Ascending aorta (tissue), 2 donors: ENCODE measurements at regions not wholly inside any gene's neighbourhood (a gene's known extent, or its start where the extent isn't known, plus 50 kb on each side); places are given as distances from the start of the nearest gene placed in this dataset.

Experiments used
- DNase-seq, 2 donors: peaks; one replicate each; pipeline ENCODE4 v3.0.0-alpha.2; 2019; ENCODE audit warnings: low spot score in 2 of 2
- H3K27ac ChIP-seq, 2 donors: fragments of 200-600 bp; sonication (generic); one replicate each; pipeline ENCODE4 v1.5.1; 2016 to 2017; ENCODE audit warnings: mild to moderate bottlenecking in 1 of 2
- H3K27me3 ChIP-seq: fragments of 200-600 bp; sonication (generic); one replicate; pipeline ENCODE4 v1.5.1; 2017
- H3K36me3 ChIP-seq, 2 donors: fragments of 200-600 bp; sonication (generic); one replicate each; pipeline ENCODE4 v1.5.1; 2016
- H3K4me1 ChIP-seq, 2 donors: fragments of 200-600 bp; sonication (generic); one replicate each; pipeline ENCODE4 v1.5.1; 2016 to 2017; ENCODE audit warnings: mild to moderate bottlenecking in 1 of 2
- H3K4me3 ChIP-seq, 2 donors: fragments of 200-600 bp; sonication (generic); one replicate each; pipeline ENCODE4 v1.5.1; 2016 to 2017; ENCODE audit warnings: mild to moderate bottlenecking in 1 of 2
- H3K9me3 ChIP-seq, 2 donors: fragments of 200-600 bp; sonication (generic); one replicate each; pipeline ENCODE4 v1.5.1; 2016
- CTCF ChIP-seq, 3 experiments: fragments of 200-600 bp in 2 of 3; fragments of 450-650 bp in 1 of 3; sonication (generic) in 2 of 3; IDR thresholded peaks; one replicate each; pipeline ENCODE4 v1.5.1; 2016 to 2019; ENCODE audit warnings: antibody characterized with exemption in 3 of 3, mild to moderate bottlenecking in 1 of 3, moderate library complexity in 1 of 3
- intact Hi-C: fragments of 100-400 bp; cut with DNase I; formaldehyde crosslinking; loops from one replicate; pipeline ENCODE4 v1.15.1; 2023

GRCh38 chr2:118613737-118614136, 233.7 kb downstream of the EN1 start:
- Histone ChIP-seq H3K9me3 (no peaks in the 10 kb centered on the region), H3K4me1 (no peaks in the 10 kb centered on the region), H3K27me3 (no peaks in the 10 kb centered on the region), H3K36me3 (no peaks in the 10 kb centered on the region), H3K4me3 (no peak overlapping the region), H3K27ac (no peak overlapping the region)
- intact Hi-C loops: no loop called here
- TF ChIP-seq CTCF (IDR thresholded peaks at IDR 0.05): no peak
- no peak for DNase-seq

GRCh38 chr2:118611691-118612090, 235.8 kb downstream of the EN1 start:
- H3K4me3 ChIP-seq: no peak overlapping the region
- H3K9me3 ChIP-seq: no peaks in the 10 kb centered on the region
- H3K27me3 ChIP-seq: no peaks in the 10 kb centered on the region
- DNase-seq: no peak
- no peaks in the 10 kb centered on the region for H3K4me1 ChIP-seq
- intact Hi-C loops: no loop called here
- TF ChIP-seq CTCF (IDR thresholded peaks at IDR 0.05): no peak
- H3K27ac ChIP-seq: no peak overlapping the region
- H3K36me3 ChIP-seq: no peaks in the 10 kb centered on the region

- intact Hi-C loops: no loop called here
- no peaks in the 10 kb centered on the region for H3K4me1 ChIP-seq
- no peak for TF ChIP-seq CTCF (IDR thresholded peaks at IDR 0.05)
These were observed 238.3 kb downstream of the EN1 start for GRCh38 chr2:118609138-118609537.

GRCh38 chr2:118607641-118608040, 239.8 kb downstream of the EN1 start:
- Histone ChIP-seq H3K27me3 (no peaks in the 10 kb centered on the region), H3K4me3 (no peak overlapping the region), H3K4me1 (no peaks in the 10 kb centered on the region), H3K9me3 (no peaks in the 10 kb centered on the region), H3K36me3 (no peaks in the 10 kb centered on the region), H3K27ac (no peak overlapping the region)
- DNase-seq: no peak
- intact Hi-C loops: no loop called here
- no peak for TF ChIP-seq CTCF (IDR thresholded peaks at IDR 0.05)

More at GRCh38 chr2:118609138-118609537, 238.3 kb downstream of the EN1 start:
- no peaks in the 10 kb centered on the region for H3K9me3 ChIP-seq
- no peak overlapping the region for H3K4me3 ChIP-seq
- no peak for DNase-seq
- H3K27ac ChIP-seq: no peak overlapping the region
- H3K27me3 ChIP-seq: no peaks in the 10 kb centered on the region
- H3K36me3 ChIP-seq: no peaks in the 10 kb centered on the region

- intact Hi-C loops: no loop called here
- Histone ChIP-seq H3K4me3 (no peak overlapping the region), H3K36me3 (no peaks in the 10 kb centered on the region), H3K9me3 (no peaks in the 10 kb centered on the region), H3K4me1 (no peaks in the 10 kb centered on the region), H3K27me3 (no peaks in the 10 kb centered on the region), H3K27ac (no peak overlapping the region)
- no peak for TF ChIP-seq CTCF (IDR thresholded peaks at IDR 0.05)
- no peak for DNase-seq
These were observed 242.6 kb downstream of the EN1 start for GRCh38 chr2:118604811-118605210.

- intact Hi-C loops: no loop called here
- no peak for TF ChIP-seq CTCF (IDR thresholded peaks at IDR 0.05)
- H3K36me3 ChIP-seq: no peaks in the 10 kb centered on the region
- no peaks in the 10 kb centered on the region for H3K27me3 ChIP-seq
- H3K9me3 ChIP-seq: no peaks in the 10 kb centered on the region
- DNase-seq: no peak
- H3K4me1 ChIP-seq: no peaks in the 10 kb centered on the region
- no peak overlapping the region for H3K4me3 ChIP-seq
- H3K27ac ChIP-seq: no peak overlapping the region
These were observed 243.1 kb downstream of the EN1 start for GRCh38 chr2:118604371-118604770.
